ENCODE measurements at regions not wholly inside any gene's neighbourhood (a gene's known extent, or its start where the extent isn't known, plus 50 kb on each side); places are given as distances from the start of the nearest gene placed in this dataset.

DNA sequence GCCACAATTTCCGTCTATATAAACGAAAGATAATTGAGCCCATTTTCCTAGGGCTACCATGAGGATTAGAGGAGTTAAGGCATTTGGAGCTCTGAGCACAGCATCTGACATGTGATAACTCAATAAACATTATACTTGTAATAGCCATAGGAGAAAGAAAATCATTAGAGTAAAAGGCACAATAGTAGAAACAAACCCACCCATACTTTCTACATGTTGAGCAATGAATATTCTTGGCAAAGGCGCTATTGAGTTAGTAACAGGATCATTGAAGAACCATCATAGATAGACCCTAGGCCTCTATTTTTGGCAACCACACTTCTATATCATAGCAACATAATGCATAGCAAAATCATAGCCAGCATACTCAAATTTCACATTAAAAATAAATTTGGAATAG lies 664.1 kb downstream of the NOVA1 start:
- Histone ChIP-seq H3K4me2 (ENCODE audit: insufficient read depth, low read length) (no peak overlapping the region), H3K9me3 (ENCODE audit: low read depth, low read length) (no peaks in the 10 kb centered on the region), H3K4me3 (ENCODE audit: insufficient read depth, low read length) (no peak overlapping the region), H3K27ac (ENCODE audit: low read depth, low read length) (no peak overlapping the region), H3K36me3 (ENCODE audit: insufficient read depth, low read length) (no peaks in the 10 kb centered on the region), H3K79me2 (ENCODE audit: insufficient read depth, low read length) (no peaks in the 10 kb centered on the region), H3K4me1 (ENCODE audit: insufficient read depth, low read length) (no peaks in the 10 kb centered on the region), H3K27me3 (ENCODE audit: insufficient read depth, low read length) (no peaks in the 10 kb centered on the region), H2AFZ (ENCODE audit: low read length) (no peak overlapping the region), H4K20me1 (ENCODE audit: insufficient read depth, low read length) (no peaks in the 10 kb centered on the region)
- DNase-seq (ENCODE audit: insufficient read length, low spot score, missing footprints): no peak
- TF ChIP-seq, protein P1, sequence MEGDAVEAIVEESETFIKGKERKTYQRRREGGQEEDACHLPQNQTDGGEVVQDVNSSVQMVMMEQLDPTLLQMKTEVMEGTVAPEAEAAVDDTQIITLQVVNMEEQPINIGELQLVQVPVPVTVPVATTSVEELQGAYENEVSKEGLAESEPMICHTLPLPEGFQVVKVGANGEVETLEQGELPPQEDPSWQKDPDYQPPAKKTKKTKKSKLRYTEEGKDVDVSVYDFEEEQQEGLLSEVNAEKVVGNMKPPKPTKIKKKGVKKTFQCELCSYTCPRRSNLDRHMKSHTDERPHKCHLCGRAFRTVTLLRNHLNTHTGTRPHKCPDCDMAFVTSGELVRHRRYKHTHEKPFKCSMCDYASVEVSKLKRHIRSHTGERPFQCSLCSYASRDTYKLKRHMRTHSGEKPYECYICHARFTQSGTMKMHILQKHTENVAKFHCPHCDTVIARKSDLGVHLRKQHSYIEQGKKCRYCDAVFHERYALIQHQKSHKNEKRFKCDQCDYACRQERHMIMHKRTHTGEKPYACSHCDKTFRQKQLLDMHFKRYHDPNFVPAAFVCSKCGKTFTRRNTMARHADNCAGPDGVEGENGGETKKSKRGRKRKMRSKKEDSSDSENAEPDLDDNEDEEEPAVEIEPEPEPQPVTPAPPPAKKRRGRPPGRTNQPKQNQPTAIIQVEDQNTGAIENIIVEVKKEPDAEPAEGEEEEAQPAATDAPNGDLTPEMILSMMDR (IDR thresholded peaks at IDR 0.05; ENCODE audit: extremely low read depth, low read depth, low read length): no peak

DNA sequence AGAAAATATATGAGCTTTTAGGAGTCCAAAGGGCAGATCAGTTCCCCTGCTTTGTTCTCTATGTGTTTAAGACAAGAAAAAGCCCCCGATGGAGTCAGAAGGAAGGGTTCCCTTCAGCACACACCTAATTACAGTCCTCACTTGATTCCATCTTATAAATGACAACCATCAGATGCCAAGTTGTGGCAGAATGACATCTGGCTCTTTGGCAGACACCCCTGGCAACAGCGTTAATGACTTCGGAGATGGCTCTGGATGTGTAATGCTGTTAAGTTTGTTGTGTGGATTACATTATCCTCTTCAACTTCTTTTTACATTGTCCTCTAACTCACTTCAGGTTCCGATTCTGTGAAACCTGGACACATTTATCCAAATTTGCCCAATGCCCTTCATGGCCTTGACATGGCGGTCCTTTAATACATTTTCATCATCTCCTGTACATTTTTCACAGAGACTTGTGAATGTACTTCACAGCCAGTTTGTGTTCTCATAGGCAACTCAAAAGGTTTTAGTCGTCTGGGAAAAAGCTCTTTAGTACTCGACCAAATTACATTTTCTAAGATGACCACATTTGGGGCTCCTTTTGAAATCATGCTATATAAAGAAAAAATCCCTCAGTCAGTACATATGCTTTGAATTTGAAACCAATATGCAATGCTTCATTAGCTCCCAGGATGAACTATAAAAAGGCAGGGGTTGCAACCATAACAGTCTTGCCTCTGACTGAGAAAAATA lies 667.8 kb downstream of the NOVA1 start:
- no peaks in the 10 kb centered on the region for H3K4me1 ChIP-seq (ENCODE audit: insufficient read depth, low read length)
- TF ChIP-seq, protein P1 (IDR thresholded peaks at IDR 0.05; ENCODE audit: extremely low read depth, low read depth, low read length): no peak
- H3K4me2 ChIP-seq (ENCODE audit: insufficient read depth, low read length): no peak overlapping the region
- H3K4me3 ChIP-seq (ENCODE audit: insufficient read depth, low read length): no peak overlapping the region
- H3K27ac ChIP-seq (ENCODE audit: low read depth, low read length): no peak overlapping the region
- no peak overlapping the region for H2AFZ ChIP-seq (ENCODE audit: low read length)
- no peak for DNase-seq (ENCODE audit: insufficient read length, low spot score, missing footprints)
- peaks cover 2% of the 10 kb centered on the region for H3K9me3 ChIP-seq (ENCODE audit: low read depth, low read length)
- no peaks in the 10 kb centered on the region for H4K20me1 ChIP-seq (ENCODE audit: insufficient read depth, low read length)
- no peaks in the 10 kb centered on the region for H3K79me2 ChIP-seq (ENCODE audit: insufficient read depth, low read length)
- no peaks in the 10 kb centered on the region for H3K36me3 ChIP-seq (ENCODE audit: insufficient read depth, low read length)
- H3K27me3 ChIP-seq (ENCODE audit: insufficient read depth, low read length): no peaks in the 10 kb centered on the region

DNA sequence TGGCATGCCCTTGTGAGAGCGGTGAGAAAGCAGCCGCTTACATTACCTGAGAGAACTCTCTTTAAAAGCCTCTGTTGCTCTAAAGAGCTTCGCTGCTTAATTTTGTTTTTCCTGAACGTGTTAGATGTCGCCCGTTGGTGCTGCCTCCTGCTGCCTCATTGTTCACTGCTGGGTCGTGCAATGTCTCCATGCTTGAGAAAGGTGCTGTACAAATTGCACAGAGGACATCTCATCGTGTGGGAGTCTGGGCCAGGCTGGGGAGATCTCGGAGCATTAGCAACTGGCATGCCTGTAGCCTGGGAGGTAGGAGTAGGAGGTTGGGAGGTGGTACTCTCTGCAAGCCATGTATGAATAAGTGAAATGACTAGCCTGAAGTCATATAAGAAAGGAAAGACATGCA lies 686.0 kb downstream of the NOVA1 start:
- no peak overlapping the region for H3K27ac ChIP-seq (ENCODE audit: low read depth, low read length)
- no peaks in the 10 kb centered on the region for H3K4me1 ChIP-seq (ENCODE audit: insufficient read depth, low read length)
- H2AFZ ChIP-seq (ENCODE audit: low read length): no peak overlapping the region
- DNase-seq (ENCODE audit: insufficient read length, low spot score, missing footprints): no peak
- H3K9me3 ChIP-seq (ENCODE audit: low read depth, low read length): peaks cover 3% of the 10 kb centered on the region
- H3K4me2 ChIP-seq (ENCODE audit: insufficient read depth, low read length): no peak overlapping the region
- no peaks in the 10 kb centered on the region for H3K79me2 ChIP-seq (ENCODE audit: insufficient read depth, low read length)
- no peaks in the 10 kb centered on the region for H3K27me3 ChIP-seq (ENCODE audit: insufficient read depth, low read length)
- no peaks in the 10 kb centered on the region for H4K20me1 ChIP-seq (ENCODE audit: insufficient read depth, low read length)
- no peak overlapping the region for H3K4me3 ChIP-seq (ENCODE audit: insufficient read depth, low read length)
- no peaks in the 10 kb centered on the region for H3K36me3 ChIP-seq (ENCODE audit: insufficient read depth, low read length)
- TF ChIP-seq, protein P1 (IDR thresholded peaks at IDR 0.05; ENCODE audit: extremely low read depth, low read depth, low read length): no peak

DNA sequence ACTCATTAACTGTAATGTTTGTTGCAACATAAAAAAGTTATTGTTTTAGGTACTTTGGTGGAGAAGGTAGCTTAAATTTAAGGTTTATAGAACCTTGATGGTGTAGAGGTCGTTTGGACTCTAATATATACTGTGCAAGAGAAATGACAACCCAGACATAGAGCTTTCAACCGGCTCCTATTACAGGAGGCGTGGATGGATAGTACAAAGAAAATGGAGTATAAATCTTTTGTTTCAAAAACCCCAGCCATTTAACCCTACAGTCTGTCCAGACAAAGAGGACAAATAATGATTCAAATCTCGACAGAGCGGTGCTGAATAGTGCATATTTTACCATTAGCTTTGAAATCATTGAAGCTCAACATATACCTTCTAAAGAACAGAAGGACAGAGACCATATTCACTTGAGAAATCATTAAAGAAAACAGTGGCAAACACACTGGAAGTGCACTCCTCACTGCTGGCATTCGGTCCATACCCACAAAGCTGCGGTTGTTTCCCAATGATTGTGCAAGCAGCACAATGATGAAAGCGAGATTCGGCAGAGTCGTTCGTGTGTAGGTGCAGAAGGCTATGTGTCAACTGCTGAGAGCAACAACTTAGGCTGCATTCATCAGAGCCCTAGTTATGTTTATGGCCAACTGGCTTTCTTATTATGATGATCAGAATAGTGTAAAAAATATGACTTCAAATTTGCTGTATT lies 688.6 kb downstream of the NOVA1 start:
- H3K27me3 ChIP-seq (ENCODE audit: insufficient read depth, low read length): no peaks in the 10 kb centered on the region
- H3K36me3 ChIP-seq (ENCODE audit: insufficient read depth, low read length): no peaks in the 10 kb centered on the region
- no peak overlapping the region for H3K4me2 ChIP-seq (ENCODE audit: insufficient read depth, low read length)
- H2AFZ ChIP-seq (ENCODE audit: low read length): no peak overlapping the region
- no peaks in the 10 kb centered on the region for H3K4me1 ChIP-seq (ENCODE audit: insufficient read depth, low read length)
- no peaks in the 10 kb centered on the region for H4K20me1 ChIP-seq (ENCODE audit: insufficient read depth, low read length)
- DNase-seq (ENCODE audit: insufficient read length, low spot score, missing footprints): no peak
- no peak overlapping the region for H3K4me3 ChIP-seq (ENCODE audit: insufficient read depth, low read length)
- H3K9me3 ChIP-seq (ENCODE audit: low read depth, low read length): peaks cover 3% of the 10 kb centered on the region
- TF ChIP-seq, protein P1 (IDR thresholded peaks at IDR 0.05; ENCODE audit: extremely low read depth, low read depth, low read length): no peak
- no peak overlapping the region for H3K27ac ChIP-seq (ENCODE audit: low read depth, low read length)
- H3K79me2 ChIP-seq (ENCODE audit: insufficient read depth, low read length): no peaks in the 10 kb centered on the region
